CD8-positive, alpha-beta memory T cell (primary cell): ENCODE measurements at regions not wholly inside any gene's neighbourhood (a gene's known extent, or its start where the extent isn't known, plus 50 kb on each side); places are given as distances from the start of the nearest gene placed in this dataset.

Experiments
- CTCF ChIA-PET: fragments of 350-600 bp; sonication (Branson Sonifier 250); formaldehyde crosslinking; loops from one replicate; lab custom pipeline; 2021; ENCODE audit warnings: antibody characterized with exemption; lab: Charles Lee
- POLR2A ChIA-PET: fragments of 350-600 bp; sonication (Branson Sonifier 250); formaldehyde crosslinking; loops from one replicate; lab custom pipeline; 2021; ENCODE audit warnings: antibody characterized with exemption; lab: Charles Lee
- DNase-seq, 5 donors: peaks; one replicate each; pipeline versions ENCODE4 v3.0.0 to v3.0.0-alpha.2; 2020 to 2022; ENCODE audit warnings: mixed read lengths in 1 of 5
- H3K27ac ChIP-seq: one replicate; pipeline ENCODE4 v1.7.0; 2013; ENCODE audit warnings: low read depth, mild to moderate bottlenecking, low read length, moderate library complexity
- H3K27me3 ChIP-seq: 2 replicates; pipeline ENCODE4 v1.7.0; 2013; ENCODE audit warnings: low read length, mild to moderate bottlenecking; ENCODE audit not compliant: insufficient read depth, poor library complexity, severe bottlenecking
- H3K36me3 ChIP-seq: 2 replicates; pipeline ENCODE4 v1.7.0; 2013; ENCODE audit warnings: mild to moderate bottlenecking, low read length, moderate library complexity; ENCODE audit not compliant: insufficient read depth
- H3K4me1 ChIP-seq: 2 replicates; pipeline ENCODE4 v1.7.0; 2013; ENCODE audit warnings: mild to moderate bottlenecking, low read length, moderate library complexity; ENCODE audit not compliant: insufficient read depth
- H3K4me3 ChIP-seq: 2 replicates; pipeline ENCODE4 v1.7.0; 2013; ENCODE audit warnings: mild to moderate bottlenecking, low read length
- H3K9me3 ChIP-seq: 2 replicates; pipeline ENCODE4 v1.7.0; 2013; ENCODE audit warnings: mild to moderate bottlenecking, low read length
- H3K27ac Mint-ChIP-seq, 8 donors: one replicate each; pipeline ENCODE4 v1.8.0; 2020 to 2021; ENCODE audit warnings: mixed read lengths in 8 of 8, mild to moderate bottlenecking in 6 of 8, inconsistent platforms in 3 of 8, moderate library complexity in 3 of 8
- H3K27me3 Mint-ChIP-seq, 2 donors: one replicate each; pipeline ENCODE4 v1.8.0; 2020 to 2021; ENCODE audit warnings: mixed read lengths in 2 of 2, mild to moderate bottlenecking in 1 of 2, moderate library complexity in 1 of 2
- H3K36me3 Mint-ChIP-seq, 3 donors: one replicate each; pipeline ENCODE4 v1.8.0; 2020 to 2021; ENCODE audit warnings: mixed read lengths in 3 of 3, inconsistent platforms in 1 of 3, mild to moderate bottlenecking in 1 of 3
- H3K4me1 Mint-ChIP-seq, 3 donors: one replicate each; pipeline ENCODE4 v1.8.0; 2020 to 2021; ENCODE audit warnings: mixed read lengths in 3 of 3, inconsistent platforms in 1 of 3, mild to moderate bottlenecking in 1 of 3
- H3K4me3 Mint-ChIP-seq, 7 donors: one replicate each; pipeline ENCODE4 v1.8.0; 2020 to 2021; ENCODE audit warnings: mixed read lengths in 7 of 7, mild to moderate bottlenecking in 6 of 7, moderate library complexity in 4 of 7, inconsistent platforms in 2 of 7
- H3K9me3 Mint-ChIP-seq, 5 donors: one replicate each; pipeline ENCODE4 v1.8.0; 2020 to 2022; ENCODE audit warnings: mixed read lengths in 5 of 5, mild to moderate bottlenecking in 3 of 5, moderate library complexity in 2 of 5, inconsistent platforms in 1 of 5

- ChIA-PET POLR2A (no interaction called here), CTCF (no interaction called here)
- Histone ChIP-seq H3K36me3 (no peaks in the 10 kb centered on the region), H3K27ac (no peak overlapping the region), H3K4me1 (no peaks in the 10 kb centered on the region), H3K27me3 (no peaks in the 10 kb centered on the region), H3K4me3 (no peak overlapping the region), H3K9me3 (no peaks in the 10 kb centered on the region)
- H3K9me3 Mint-ChIP-seq, result peaks cover 0 to 5% (median 3%) of the 10 kb centered on the region in 5 donors
- no peak overlapping the region for H3K27ac Mint-ChIP-seq
- no peak for DNase-seq
- peaks cover 0 to 2% (median 0%) of the 10 kb centered on the region in 3 donors for H3K36me3 Mint-ChIP-seq
- no peaks in the 10 kb centered on the region for H3K4me1 Mint-ChIP-seq
- H3K27me3 Mint-ChIP-seq, result peaks cover 0 to 1% of the 10 kb centered on the region in 2 donors
- H3K4me3 Mint-ChIP-seq, result no peak overlapping the region
These were observed 180.9 kb downstream of the KCNE4 start for GRCh38 chr2:223232896-223233295.

GRCh38 chr2:223235986-223236385 lies 184.0 kb downstream of the KCNE4 start:
- Mint-ChIP-seq H3K4me1 (no peaks in the 10 kb centered on the region), H3K27me3 (peaks cover 0 to 1% of the 10 kb centered on the region in 2 donors), H3K4me3 (no peak overlapping the region), H3K9me3 (peaks cover 0 to 5% (median 3%) of the 10 kb centered on the region in 5 donors), H3K27ac (no peak overlapping the region), H3K36me3 (peaks cover 0 to 2% (median 0%) of the 10 kb centered on the region in 3 donors)
- no peak for DNase-seq
- no peak overlapping the region for H3K4me3 ChIP-seq
- ChIA-PET CTCF (no interaction called here), POLR2A (no interaction called here)
- no peaks in the 10 kb centered on the region for H3K4me1 ChIP-seq
- no peaks in the 10 kb centered on the region for H3K9me3 ChIP-seq
- no peak overlapping the region for H3K27ac ChIP-seq
- no peaks in the 10 kb centered on the region for H3K36me3 ChIP-seq
- no peaks in the 10 kb centered on the region for H3K27me3 ChIP-seq

GRCh38 chr2:223238301-223238700 lies 186.3 kb downstream of the KCNE4 start:
- Mint-ChIP-seq H3K4me3 (no peak overlapping the region), H3K27me3 (peaks cover 0 to 1% of the 10 kb centered on the region in 2 donors), H3K4me1 (no peaks in the 10 kb centered on the region), H3K36me3 (peaks cover 0 to 2% (median 0%) of the 10 kb centered on the region in 3 donors), H3K27ac (no peak overlapping the region), H3K9me3 (peaks cover 0 to 5% (median 3%) of the 10 kb centered on the region in 5 donors)
- no peaks in the 10 kb centered on the region for H3K27me3 ChIP-seq
- H3K27ac ChIP-seq, result no peak overlapping the region
- no peak overlapping the region for H3K4me3 ChIP-seq
- ChIA-PET POLR2A (no interaction called here), CTCF (no interaction called here)
- no peaks in the 10 kb centered on the region for H3K9me3 ChIP-seq
- H3K4me1 ChIP-seq, result no peaks in the 10 kb centered on the region
- H3K36me3 ChIP-seq, result no peaks in the 10 kb centered on the region
- DNase-seq, result no peak

- Histone ChIP-seq H3K9me3 (no peaks in the 10 kb centered on the region), H3K4me1 (no peaks in the 10 kb centered on the region), H3K36me3 (no peaks in the 10 kb centered on the region), H3K27me3 (no peaks in the 10 kb centered on the region), H3K4me3 (no peak overlapping the region), H3K27ac (no peak overlapping the region)
- H3K4me3 Mint-ChIP-seq, result no peak overlapping the region
- DNase-seq, result no peak
- CTCF ChIA-PET, result no interaction called here
- POLR2A ChIA-PET, result no interaction called here
- H3K4me1 Mint-ChIP-seq, result no peaks in the 10 kb centered on the region
- H3K27ac Mint-ChIP-seq, result no peak overlapping the region
- peaks cover 3 to 6% (median 4%) of the 10 kb centered on the region in 5 donors for H3K9me3 Mint-ChIP-seq
- no peaks in the 10 kb centered on the region for H3K27me3 Mint-ChIP-seq
- H3K36me3 Mint-ChIP-seq, result no peaks in the 10 kb centered on the region
These were observed 191.2 kb downstream of the KCNE4 start for GRCh38 chr2:223243233-223243632.

- Mint-ChIP-seq H3K4me1 (no peaks in the 10 kb centered on the region), H3K27me3 (no peaks in the 10 kb centered on the region), H3K9me3 (peaks cover 3 to 4% (median 3%) of the 10 kb centered on the region in 5 donors), H3K4me3 (no peak overlapping the region), H3K36me3 (no peaks in the 10 kb centered on the region), H3K27ac (no peak overlapping the region)
- DNase-seq, result no peak
- Histone ChIP-seq H3K36me3 (no peaks in the 10 kb centered on the region), H3K9me3 (no peaks in the 10 kb centered on the region), H3K4me1 (no peaks in the 10 kb centered on the region), H3K4me3 (no peak overlapping the region), H3K27me3 (no peaks in the 10 kb centered on the region), H3K27ac (no peak overlapping the region)
- POLR2A ChIA-PET, result no interaction called here
- CTCF ChIA-PET, result no interaction called here
These were observed 195.1 kb downstream of the KCNE4 start for GRCh38 chr2:223247136-223247535.

GRCh38 chr2:223251656-223252229 lies 199.8 kb downstream of the KCNE4 start:
- Histone ChIP-seq H3K27ac (no peak overlapping the region), H3K4me1 (no peaks in the 10 kb centered on the region), H3K4me3 (no peak overlapping the region), H3K36me3 (no peaks in the 10 kb centered on the region), H3K27me3 (no peaks in the 10 kb centered on the region), H3K9me3 (no peaks in the 10 kb centered on the region)
- Mint-ChIP-seq H3K27me3 (no peaks in the 10 kb centered on the region), H3K4me3 (no peak overlapping the region), H3K27ac (no peak overlapping the region), H3K36me3 (no peaks in the 10 kb centered on the region), H3K4me1 (no peaks in the 10 kb centered on the region), H3K9me3 (peaks cover 5 to 24% (median 6%) of the 10 kb centered on the region in 5 donors)
- no peak for DNase-seq
- ChIA-PET POLR2A (no interaction called here), CTCF (no interaction called here)

- Histone ChIP-seq H3K4me3 (no peak overlapping the region), H3K36me3 (no peaks in the 10 kb centered on the region), H3K9me3 (no peaks in the 10 kb centered on the region), H3K27me3 (no peaks in the 10 kb centered on the region), H3K4me1 (no peaks in the 10 kb centered on the region), H3K27ac (no peak overlapping the region)
- no peaks in the 10 kb centered on the region for H3K36me3 Mint-ChIP-seq
- POLR2A ChIA-PET, result no interaction called here
- CTCF ChIA-PET, result no interaction called here
- no peak overlapping the region for H3K27ac Mint-ChIP-seq
- H3K4me3 Mint-ChIP-seq, result no peak overlapping the region
- peaks cover 0 to 3% of the 10 kb centered on the region in 2 donors for H3K27me3 Mint-ChIP-seq
- H3K9me3 Mint-ChIP-seq, result peaks cover 3 to 13% (median 10%) of the 10 kb centered on the region in 5 donors
- no peak for DNase-seq
- H3K4me1 Mint-ChIP-seq, result no peaks in the 10 kb centered on the region
These were observed 208.7 kb downstream of the KCNE4 start for GRCh38 chr2:223260681-223261080.

GRCh38 chr2:223262946-223263345 lies 211.0 kb downstream of the KCNE4 start:
- H3K27me3 Mint-ChIP-seq, result peaks cover 0 to 3% of the 10 kb centered on the region in 2 donors
- no peak for DNase-seq
- ChIA-PET POLR2A (no interaction called here), CTCF (no interaction called here)
- Histone ChIP-seq H3K4me3 (no peak overlapping the region), H3K4me1 (no peaks in the 10 kb centered on the region), H3K27ac (no peak overlapping the region), H3K27me3 (no peaks in the 10 kb centered on the region), H3K9me3 (no peaks in the 10 kb centered on the region), H3K36me3 (no peaks in the 10 kb centered on the region)
- no peak overlapping the region for H3K4me3 Mint-ChIP-seq
- H3K4me1 Mint-ChIP-seq, result no peaks in the 10 kb centered on the region
- H3K27ac Mint-ChIP-seq, result no peak overlapping the region
- peaks cover 0 to 5% (median 3%) of the 10 kb centered on the region in 5 donors for H3K9me3 Mint-ChIP-seq
- H3K36me3 Mint-ChIP-seq, result no peaks in the 10 kb centered on the region
